GM18867 (cell line): ENCODE measurements at regions not wholly inside any gene's neighbourhood (a gene's known extent, or its start where the extent isn't known, plus 50 kb on each side); places are given as distances from the start of the nearest gene placed in this dataset.
"Not testable (repeated sequence)": the region's sequence is repeated elsewhere in the genome, so short reads cannot be mapped to it uniquely, and the experiment has no call there.

Experiments used
- ATAC-seq: cut with Tn5 transposase; IDR thresholded peaks from one replicate; pipeline ENCODE4 v1.9.1; 2021; ENCODE audit warnings: mild to moderate bottlenecking, moderate library complexity; ENCODE audit not compliant: unreplicated experiment

GRCh38 chr3:147662705-147663104 is 253.5 kb downstream of the ZIC1 start:
- ATAC-seq: no peak

DNA sequence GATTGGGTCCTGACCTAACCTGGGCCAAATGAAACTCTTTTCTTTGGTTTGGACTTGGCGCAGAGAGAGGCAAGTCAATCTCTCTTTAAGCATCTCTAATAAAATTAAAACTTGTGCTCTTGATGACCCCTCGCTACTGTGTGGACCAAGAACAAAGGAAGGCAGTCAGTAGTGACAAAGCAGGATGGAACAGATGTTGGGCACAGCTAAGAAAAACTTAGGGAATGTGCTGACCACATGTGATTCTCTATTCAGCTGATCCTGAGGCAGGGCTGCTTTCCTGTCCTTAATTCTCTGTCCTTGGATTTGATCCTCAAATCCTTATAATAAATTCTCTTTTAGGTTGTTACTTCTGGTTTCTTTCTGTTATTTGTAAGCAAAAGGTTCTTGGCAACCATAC is 259.9 kb downstream of the ZIC1 start:
- ATAC-seq: no peak

GRCh38 chr3:147672035-147672434 is 262.9 kb downstream of the ZIC1 start:
- ATAC-seq: no peak

DNA sequence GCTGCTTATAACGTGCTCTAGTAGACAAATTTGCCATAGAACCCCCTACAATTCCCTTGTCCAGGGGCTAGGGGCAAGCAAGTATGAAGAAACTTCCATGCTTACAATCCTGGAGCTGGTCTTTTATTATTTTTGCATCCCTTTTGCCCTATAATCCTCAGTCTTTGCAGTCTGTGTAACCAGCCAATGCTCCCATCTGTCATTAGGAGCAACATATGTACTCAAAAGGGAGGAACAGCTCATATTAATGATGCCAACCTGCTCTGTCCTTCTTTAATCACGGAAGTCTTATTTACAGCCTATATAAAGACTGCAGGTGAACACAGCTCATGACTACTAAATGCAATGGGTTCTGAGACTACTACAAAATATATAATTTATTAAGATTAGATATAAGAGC is 263.3 kb downstream of the ZIC1 start:
- ATAC-seq: no peak

DNA sequence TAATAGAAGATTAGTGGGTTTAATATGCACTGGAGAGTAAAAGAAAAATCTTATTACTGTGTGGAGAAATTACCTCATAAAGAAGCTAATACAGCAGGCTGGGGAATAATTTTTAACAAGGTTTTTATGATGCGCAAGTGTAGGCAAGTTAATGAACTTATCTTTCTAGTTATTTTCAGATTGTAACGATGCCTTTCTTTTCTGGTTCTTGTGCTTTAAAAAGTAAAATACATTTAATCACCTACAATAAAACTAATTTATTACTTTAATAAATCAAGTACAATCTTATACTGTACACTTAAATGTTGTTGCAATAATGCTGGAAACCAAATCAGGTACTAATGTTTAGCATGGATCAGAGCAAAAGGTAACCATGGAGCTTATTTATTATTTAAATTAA is 266.6 kb downstream of the ZIC1 start:
- ATAC-seq: no peak

- no peak for ATAC-seq
Observed at GRCh38 chr3:147680837-147681483, 271.8 kb downstream of the ZIC1 start.

DNA sequence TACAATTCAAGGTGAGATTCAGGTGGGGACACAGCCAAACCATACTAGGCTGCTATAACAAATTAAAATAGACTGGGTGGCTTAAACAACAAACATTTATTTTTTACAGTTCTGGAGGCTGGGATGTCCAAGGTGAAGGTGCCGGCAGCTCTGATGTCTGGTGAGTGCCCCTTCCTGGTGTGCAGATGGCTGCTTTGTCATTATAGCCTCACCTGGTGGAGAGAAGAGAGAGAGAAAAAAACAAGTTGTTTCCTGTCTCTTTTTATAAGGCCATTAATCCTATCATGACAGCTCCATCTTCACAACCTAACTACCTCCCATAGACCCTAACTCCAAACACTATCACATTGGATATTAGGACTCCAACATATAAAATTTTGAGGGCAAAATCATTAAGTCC is 279.7 kb downstream of the ZIC1 start:
- no peak for ATAC-seq

GRCh38 chr3:147699175-147699838 is 290.1 kb downstream of the ZIC1 start:
- ATAC-seq: no peak

DNA sequence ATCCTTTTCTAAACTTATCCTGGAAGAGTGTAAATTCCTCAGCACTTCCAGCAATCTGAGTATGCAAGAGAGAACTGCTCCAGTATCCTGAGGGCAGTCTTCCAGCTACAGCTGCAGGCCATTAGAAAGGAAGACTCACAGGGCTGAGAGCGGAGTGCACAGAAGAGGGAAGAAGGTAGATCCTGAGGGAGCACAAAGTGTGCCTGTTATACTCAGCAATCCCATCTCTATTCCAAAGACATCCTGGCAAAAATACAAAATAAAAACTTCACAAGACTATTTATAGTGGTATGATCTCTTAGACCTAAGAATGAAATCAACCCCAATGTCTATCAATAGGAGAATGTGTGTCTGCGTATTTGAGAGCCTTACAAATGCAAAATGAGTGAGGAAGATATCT is 292.0 kb downstream of the ZIC1 start:
- ATAC-seq: no peak

GRCh38 chr3:147702509-147702908 is 293.3 kb downstream of the ZIC1 start:
- no peak for ATAC-seq

- ATAC-seq: no peak
Observed at GRCh38 chr3:147705651-147706051, 296.5 kb downstream of the ZIC1 start.

GRCh38 chr3:147710753-147711152 is 301.6 kb downstream of the ZIC1 start:
- not testable (repeated sequence) for ATAC-seq

DNA sequence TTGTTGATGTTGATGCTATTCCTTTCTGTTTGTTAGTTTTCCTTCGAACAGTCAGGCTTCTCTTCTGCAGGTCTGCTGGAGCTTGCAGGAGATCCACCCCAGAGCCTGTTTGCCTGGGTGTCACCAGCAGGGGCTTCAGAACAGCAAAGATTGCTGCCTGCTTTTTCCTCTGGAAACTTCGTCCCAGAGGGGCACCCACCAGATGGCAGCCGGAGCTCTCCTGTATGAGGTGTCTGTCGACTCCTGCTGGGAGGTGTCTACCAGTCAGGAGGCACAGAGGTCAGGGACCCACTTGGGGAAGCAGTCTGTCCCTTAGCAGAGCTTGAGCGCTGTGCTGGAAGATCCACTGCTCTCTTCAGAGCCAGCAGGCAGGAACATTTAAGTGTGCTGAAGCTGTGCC is 303.2 kb downstream of the ZIC1 start:
- ATAC-seq: no peak

DNA sequence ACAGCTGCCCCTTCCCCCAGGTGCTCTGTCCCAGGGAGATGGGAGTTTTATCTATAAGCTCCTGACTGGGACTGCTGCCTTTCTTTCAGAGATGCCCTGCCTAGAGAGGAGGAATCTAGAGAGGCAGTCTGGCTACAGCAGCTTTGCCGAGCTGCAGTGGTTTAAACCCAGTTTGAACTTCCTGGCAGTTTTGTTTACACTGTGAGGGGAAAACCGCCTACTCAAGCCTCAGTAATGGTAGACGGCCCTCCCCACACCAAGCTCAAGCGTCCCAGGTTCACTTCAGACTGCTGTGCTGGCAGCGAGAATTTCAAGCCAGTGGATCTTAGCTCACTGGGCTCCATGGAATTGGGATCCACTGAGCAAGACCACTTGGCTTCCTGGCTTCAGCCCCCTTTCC is 303.6 kb downstream of the ZIC1 start:
- peak; percentile 68 for ATAC-seq

DNA sequence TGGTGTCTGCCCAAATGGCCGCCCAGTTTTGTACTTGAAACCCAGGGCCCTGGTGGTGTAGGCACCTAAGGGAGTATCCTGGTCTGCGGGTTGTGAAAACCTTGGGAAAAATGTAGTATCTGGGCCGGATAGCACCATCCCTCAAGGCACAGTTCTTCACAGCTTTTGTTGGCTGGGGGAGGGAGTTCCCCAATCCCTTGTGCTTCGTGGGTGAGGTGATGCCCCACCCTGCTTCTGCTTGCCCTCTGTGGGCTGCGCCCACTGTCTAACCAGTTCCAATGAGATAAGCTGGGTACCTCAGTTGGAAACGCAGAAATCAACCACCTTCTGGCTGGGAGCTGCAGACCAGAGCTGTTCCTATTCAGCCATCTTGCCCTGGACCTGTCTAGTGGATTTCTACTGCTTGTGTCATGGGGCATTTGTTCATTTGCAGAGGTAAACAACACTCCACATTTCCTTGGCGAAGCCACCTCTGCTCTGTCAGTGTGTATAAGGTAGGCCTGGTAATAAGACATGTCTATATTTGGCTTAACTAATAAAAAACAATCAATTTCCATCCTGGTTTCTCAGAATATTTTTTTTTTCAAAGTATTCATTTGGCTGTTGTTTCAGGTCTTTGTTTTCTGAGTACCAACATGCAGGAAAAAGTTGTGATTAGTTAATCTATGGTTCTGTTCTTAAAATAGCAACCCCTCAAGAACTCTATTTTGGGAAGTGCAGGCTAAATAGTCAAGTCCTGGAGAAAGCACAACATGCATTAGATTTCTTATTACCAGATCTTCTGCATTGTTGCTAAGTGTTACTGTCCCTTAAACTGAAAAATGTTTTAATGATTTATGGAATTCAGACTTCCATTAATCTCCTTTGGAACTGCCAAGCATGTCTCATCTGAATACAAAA is 304.3 kb downstream of the ZIC1 start:
- ATAC-seq: peak; percentile 33

DNA sequence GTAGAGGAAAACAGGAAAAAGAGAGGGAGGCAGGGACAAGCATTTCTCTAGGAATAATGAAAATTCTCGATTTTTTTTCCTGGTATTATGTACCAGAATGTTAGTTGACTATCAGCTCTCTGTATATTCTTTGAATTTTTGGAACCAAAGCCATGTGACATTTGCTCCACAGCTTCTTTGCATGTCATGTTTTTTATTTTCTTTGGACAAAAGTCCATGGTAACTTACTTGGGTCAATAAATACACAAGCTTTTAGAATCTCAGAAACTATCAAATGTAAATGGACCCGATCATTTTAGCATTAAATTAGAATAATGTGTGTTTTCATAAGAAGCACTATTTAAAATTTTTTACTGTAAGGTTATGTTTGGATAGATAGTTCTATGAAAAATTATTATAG is 320.5 kb downstream of the ZIC1 start:
- no peak for ATAC-seq

DNA sequence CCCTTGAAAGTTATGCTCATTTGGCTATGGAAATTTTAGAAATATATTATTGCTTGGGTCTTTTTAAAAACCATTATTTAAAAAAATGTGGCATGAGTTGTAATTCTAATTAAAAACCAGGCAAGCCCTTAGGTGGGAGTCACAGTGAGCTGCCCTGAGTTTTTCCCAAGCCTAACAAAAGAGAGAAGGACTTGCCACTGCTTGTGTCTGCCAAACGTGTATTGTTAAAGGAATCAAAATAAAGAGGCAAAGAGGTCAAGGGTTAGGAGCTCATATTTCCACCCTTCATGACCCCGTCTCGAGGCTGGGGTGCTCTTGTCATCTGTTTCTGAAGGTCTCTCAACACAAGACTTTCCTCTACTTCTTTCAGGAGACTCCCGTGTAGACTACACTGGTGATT is 321.1 kb downstream of the ZIC1 start:
- ATAC-seq: no peak

DNA sequence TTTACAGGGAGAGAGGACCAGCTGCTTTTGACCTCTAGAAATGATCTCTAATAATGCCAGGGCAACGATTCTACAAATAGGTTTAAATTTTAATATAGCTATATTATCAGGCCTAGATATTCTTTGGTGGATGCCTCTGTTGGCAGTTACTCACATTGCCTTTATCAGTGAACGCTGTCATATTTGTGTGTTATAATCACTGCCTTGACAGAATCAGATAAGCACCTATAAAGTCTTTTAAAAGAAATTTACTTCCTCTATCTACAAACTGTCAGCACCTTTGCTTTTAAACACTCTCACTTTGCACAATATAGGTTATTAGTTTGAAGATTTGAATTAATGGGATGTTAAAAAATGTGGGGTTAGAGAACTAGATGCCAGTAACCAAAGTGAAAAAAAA is 324.1 kb downstream of the ZIC1 start:
- no peak for ATAC-seq

DNA sequence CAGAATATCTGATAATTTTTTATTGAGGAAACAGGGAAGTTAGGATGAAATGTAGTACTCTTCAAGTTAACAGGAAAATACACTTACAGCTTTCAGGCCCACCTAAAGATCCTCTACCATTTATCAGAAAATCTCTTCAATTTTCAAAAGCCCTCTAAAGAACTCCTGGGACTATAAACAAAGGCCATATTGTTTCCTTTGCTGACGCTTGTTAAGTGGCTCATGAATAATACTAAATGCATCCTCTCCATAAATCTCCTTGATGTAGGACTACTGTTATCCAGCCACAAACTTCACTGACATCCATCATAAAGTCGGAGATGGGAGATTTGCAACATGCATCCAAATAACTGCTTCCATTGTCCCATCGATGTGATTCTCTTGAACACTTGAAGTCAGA is 326.5 kb downstream of the ZIC1 start:
- ATAC-seq: no peak

GRCh38 chr3:147736226-147736625 is 327.1 kb downstream of the ZIC1 start:
- no peak for ATAC-seq

DNA sequence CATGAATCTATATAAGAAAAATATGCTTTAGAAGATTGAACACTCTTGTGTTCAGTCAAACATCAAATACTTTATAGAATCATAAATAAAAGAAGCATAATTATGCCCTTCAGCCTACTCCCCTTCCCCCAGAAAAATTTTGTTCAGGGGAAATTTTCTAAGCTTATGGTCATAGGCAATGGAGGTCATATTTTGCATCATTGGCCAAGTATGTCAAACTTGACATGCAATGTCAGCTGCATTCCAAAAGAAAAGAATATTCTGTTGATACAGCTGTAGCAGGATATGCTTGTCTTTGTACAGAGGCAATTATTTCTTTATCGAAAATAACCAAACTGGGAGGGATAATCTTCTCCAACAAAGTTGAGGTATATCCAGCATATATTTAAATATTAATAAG is 328.2 kb downstream of the ZIC1 start:
- no peak for ATAC-seq

DNA sequence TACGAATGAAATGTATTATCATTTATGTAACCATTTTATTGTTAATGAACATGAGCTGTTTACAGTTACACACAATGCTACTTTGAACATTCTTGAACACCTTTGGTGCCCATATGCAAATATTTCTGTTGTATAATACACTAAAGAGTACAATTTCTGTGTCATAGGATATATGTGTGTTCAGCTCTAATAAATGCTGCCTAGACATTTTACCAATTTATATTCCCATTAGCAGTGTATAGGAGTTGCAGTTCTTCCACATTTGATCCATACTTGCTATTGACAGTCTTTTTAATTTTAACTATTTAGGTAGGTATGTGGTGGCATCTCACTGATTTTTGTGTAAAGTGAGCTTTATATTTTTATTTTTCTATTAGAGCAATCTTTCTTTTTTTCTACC is 331.8 kb downstream of the ZIC1 start:
- ATAC-seq: no peak
